Body of pancreas (tissue), 4 donors: ENCODE measurements at regions not wholly inside any gene's neighbourhood (a gene's known extent, or its start where the extent isn't known, plus 50 kb on each side); places are given as distances from the start of the nearest gene placed in this dataset.

Experiments
- CTCF ChIP-seq, 7 experiments: fragments of 450-650 bp in 4 of 7; fragments of 200-600 bp in 3 of 7; sonication (generic) in 3 of 7; IDR thresholded peaks; one replicate each; pipeline ENCODE4 v1.5.1; 2016 to 2019; ENCODE audit warnings: antibody characterized with exemption in 7 of 7
- POLR2A ChIP-seq, 3 donors: fragments of 450-650 bp; IDR thresholded peaks; one replicate each; pipeline ENCODE4 v1.6.1; 2016; ENCODE audit warnings: antibody characterized with exemption in 3 of 3, mild to moderate bottlenecking in 2 of 3

DNA sequence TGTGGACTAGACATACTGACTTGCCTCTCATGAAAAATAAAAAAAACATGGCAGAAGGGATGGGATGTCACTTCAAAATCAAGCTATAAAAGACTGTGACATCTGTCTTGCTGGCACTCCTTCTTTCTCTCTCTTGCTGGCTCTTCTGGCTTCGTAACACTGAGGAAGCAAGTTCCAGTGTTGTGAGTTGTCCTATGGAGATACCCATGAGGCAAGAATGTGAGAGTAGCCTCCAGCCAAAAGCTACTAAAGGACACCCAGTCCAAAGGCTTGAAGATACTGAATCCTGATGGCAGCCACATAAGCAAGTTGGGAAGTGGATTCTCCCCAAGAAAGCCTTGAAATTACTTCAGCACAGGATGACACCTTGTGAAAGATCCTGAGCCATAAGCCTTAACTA, 376.1 kb upstream of the TMEFF2 start:
- TF ChIP-seq CTCF (IDR thresholded peaks at IDR 0.05) (no peak), POLR2A (IDR thresholded peaks at IDR 0.05) (no peak)
